T-helper 1 cell treated with Interleukin-12 subunit alpha and Interleukin-12 subunit beta and Interleukin-4 antibody, amounts not matched to agents 30 ng/mL and 1 ng/mL, for 36 hours (primary cell): ENCODE measurements at regions not wholly inside any gene's neighbourhood (a gene's known extent, or its start where the extent isn't known, plus 50 kb on each side); places are given as distances from the start of the nearest gene placed in this dataset.
"Not testable (repeated sequence)": the region's sequence is repeated elsewhere in the genome, so short reads cannot be mapped to it uniquely, and the experiment has no call there.

Experiments
- intact Hi-C: fragments of 100-400 bp; cut with micrococcal nuclease; formaldehyde crosslinking; loops from one replicate; pipeline ENCODE4 v1.15.1; 2024

DNA sequence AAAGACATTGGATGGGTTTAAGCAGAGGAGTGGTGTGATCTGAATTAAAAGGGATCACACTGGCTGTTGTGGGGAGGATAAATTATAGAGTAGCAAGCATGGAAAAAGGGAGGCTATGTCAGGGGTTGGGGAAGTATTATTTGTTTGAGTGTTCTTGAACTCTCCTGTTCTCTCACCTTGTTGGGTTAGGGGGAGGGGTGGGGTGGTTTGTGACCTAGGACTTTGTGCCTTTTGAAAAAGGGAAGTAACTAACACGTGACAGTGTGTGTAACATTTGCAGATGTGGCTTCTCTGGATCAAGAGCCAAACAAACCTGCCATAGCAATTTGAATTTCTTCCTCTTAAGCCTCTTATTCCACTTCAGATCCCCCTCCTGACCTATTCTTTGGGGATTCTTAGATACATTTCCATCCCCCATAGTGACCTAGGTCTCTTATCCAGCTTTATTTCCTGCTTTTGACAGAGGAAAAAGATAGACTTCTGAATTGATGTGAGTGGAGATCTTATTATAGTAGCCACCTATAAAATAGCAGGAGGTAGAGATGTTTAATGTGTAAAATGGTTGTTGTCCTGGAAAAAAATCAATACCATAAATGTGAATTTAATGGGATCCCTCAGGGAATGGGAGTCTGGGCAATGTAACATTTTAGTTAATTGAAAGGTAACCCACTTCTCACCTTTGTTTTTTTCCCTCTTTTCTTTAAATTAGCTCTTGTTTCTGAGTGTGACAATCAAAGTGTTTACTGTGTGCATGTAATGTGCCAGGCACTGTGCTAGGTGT lies 120.4 kb downstream of the CT47B1 start:
- intact Hi-C loops: loop anchor here (1.0 to 5.0 kb wide), 2 partner anchors 58 to 128 kb away; no protein-coding TSS in a partner anchor

DNA sequence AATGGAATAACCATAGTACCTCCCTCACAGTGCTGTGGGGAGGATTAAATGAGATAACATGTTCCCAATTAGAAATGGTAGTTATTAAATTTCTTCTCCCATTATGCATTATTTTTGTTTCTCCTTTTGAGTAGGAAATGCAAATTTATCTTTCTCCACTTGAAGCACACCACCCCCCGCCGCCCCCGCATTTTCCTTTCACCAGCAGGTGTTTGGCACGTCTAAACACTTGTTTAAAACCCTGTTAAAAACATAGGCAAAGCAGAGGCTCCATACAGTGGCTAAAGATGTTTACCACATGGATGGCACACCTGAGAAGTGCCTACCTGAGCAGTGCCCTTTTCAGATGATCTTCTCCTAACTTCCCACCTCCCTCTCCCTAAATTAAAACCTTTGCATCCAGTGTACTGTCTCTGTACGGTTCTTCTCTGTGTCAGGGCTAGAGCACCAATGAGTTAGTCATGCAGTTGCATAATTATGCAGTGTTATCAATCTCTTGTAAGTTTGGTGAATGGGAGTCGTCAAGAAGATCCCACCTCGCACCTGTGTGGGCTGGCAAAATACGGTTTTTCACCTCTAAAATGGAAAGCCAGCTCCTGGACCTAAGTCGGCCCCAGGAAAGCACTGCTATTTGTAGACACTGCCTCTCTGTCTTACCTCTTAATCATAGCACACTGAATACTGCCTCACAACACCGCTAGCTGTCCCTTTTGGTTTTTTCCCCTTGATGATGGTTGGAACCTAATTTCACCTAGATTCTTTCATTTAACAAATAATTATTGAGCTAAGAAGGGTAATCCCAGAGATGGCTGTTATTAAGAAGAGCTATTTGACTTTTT lies 122.0 kb downstream of the CT47B1 start:
- intact Hi-C loops: no loop called here

DNA sequence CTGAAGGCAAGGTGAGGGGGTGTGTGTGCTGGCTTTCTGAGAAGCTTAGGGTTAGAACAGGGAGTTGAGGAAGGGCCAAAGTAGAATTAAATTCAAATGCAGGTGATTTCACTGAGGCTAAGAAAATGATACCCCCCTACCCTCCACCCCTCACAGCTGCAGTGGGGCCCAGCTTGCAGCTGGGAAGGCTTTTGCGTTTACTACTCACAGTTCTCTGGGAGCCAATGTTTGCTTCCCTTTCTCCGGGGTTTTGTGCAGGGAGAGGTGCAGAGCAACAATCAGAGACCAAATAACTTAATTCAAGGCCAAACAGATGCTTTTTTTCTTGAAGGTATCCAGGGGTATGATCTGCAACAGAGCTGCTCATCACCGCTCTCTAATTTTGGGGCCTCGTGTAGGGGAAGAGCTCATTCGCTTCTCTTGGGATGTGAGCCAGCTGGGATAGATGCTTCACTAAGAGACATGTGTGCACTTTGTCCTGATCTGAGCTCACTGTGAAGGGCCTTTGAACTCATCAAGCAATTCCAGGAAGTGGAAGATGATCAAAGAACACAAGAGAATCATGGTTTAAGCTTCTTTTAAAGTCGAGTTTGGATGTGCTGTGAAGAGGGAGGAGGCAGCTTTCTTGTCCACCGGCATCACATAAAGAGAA lies 122.7 kb upstream of the C1GALT1C1 start:
- intact Hi-C loops: no loop called here

DNA sequence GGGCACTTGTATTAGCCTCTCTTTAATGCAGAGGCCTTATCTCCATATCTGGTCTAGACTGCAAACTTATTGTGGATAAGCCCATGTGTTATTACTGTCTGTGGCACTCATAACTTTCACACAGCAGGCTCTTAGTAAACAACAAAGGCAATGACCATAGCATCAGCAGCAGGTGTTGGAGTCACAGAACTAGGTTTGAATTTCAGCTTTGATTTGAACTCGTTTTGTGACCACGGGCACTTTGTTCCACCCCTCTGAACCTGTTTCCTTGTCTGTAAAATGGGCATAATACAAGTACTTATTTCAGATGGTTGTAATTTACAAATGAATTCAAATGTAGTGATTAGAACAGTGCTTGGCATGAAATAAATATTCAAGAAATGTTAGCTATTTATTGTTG lies 121.8 kb upstream of the C1GALT1C1 start:
- intact Hi-C loops: no loop called here

DNA sequence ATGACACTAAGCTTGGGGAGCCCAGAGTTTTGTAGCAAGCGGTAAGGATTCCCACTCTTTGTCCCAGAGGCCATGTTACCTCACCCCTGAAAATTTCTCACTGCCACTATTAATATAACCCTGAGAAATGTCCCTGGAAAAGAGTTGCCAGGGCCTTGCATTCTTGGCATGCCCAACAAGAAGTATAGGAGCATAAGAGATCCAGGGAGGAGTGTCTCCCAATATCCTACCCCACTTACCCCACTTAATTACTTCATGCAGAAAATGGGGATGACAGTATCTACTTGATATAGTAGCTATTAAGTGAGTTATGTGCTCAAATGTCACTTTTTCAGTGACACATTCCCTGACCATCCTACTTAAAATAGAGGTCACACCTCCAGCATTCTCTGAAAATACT lies 120.5 kb upstream of the C1GALT1C1 start:
- intact Hi-C loops: no loop called here

DNA sequence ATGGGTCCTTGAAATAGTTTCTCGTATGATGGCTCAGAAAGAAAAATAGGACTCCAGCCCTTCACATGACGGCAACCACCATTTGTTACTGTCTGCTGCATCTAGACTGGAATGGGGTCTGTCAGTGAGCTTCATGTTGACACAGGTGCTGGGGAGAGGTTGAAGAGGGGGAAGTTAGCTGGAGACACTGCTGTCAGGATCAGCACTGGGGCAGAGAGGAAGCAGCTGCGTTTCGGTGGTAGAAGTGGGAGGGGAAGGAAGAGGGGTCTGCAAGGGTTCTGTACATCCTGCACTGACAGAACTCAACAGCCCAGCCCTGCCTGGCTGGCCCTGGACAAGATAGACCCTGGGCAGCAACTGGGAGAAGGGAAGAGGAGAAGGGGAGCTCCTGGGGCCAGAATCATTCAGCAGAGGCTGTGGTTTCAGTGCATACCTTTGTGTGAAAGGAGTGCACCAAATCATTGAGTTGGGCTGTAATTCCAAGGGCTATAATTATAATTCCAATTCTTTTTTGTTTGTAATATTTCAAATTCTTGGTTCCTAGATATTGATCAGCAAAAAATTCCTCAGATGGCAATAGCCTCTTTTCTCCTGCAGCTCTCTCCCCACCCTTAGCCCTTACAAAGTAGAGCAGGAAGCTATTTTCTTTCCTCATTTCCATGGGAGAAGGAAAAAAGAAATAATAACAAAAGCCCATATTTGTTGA lies 119.4 kb upstream of the C1GALT1C1 start:
- intact Hi-C loops: no loop called here

DNA sequence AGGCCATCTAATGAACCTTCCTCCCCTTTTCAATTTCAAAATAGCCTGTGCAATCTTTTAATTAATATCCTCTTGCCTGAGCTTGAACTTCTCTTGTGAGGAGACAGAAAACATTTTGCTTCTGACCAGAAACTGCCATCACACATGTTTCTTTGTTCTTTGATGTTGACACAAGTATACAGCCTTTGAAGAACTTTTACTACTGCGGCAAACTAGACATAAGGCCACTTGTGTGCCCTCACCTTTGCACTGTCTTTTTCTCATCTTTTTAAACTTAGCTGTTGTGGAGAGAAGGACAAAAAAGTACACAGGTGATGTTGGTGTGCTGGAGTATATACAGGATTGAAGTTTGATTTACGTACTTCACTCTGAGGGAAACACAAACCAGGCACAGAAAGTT lies 116.3 kb upstream of the C1GALT1C1 start:
- intact Hi-C loops: no loop called here

DNA sequence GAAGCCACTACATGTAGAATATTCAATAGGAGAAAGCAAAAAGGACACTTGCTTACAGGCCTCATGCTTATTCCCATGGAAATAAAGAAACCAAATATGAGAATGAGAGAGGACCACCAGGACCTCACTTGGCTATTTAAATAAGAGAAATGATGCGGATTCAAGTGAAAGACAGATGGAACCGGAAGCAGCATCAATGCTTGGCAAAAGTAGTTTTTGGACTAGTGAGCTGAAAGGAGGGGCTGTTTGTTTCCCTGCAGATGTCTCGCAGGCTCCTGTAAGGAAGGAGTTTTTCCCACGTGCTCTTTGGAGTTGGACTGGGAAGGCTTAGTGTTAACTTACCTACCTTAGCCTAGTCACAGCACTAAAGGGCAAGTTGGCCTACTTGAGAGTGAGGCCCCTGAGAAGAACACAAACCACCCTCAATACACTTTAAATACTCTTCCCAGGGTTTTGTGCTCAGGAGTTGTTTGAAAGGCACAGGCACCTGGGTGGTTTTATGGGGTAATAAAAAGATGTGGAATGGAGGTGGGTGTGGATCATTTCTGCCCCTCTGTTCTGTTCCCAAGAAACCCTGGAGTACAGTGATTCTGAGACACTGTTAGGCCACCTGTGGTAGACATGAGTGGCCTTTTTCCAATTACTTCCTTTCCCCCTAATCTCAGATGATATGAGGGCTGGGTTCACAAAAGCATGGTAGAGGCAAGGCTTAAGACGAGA lies 113.3 kb upstream of the C1GALT1C1 start:
- intact Hi-C loops: no loop called here

DNA sequence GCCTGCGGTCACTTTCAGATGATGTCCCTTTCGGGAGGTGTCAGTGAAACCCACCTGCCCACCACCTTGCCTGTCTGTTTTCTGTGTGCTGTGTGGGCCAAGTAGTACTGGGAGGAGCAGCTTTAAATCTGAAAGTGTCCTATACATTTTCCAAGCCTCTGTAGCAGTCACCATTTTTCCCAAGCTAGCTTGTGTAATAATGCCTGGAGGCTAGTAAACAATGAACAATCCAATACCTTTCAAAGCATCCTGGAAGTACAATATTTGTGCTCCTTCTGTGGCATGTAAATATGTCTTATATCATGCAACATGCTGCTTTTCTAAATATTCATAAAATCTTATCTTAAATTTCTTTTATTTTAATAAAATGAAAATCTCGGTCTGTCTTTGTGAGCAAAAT lies 111.6 kb upstream of the C1GALT1C1 start:
- intact Hi-C loops: no loop called here

DNA sequence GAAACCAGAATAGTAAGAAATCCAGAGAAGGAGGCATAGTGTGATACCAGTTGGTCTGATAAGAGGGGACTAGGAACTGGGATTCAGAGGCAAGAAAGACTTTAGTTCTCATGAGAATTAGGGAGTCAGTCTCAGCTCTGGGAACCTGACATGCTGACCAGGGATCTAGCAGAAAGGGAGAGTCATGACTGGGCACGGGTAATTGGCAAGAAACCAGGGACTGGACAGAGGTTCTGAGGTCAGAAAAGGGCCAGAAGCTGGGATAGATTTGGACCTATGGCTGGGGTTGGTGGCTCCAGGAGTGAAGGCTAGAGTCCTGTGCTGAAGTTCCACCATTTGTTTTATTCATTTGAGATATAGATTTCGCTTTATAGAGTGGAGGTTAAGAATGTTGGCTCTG lies 110.2 kb upstream of the C1GALT1C1 start:
- intact Hi-C loops: no loop called here

DNA sequence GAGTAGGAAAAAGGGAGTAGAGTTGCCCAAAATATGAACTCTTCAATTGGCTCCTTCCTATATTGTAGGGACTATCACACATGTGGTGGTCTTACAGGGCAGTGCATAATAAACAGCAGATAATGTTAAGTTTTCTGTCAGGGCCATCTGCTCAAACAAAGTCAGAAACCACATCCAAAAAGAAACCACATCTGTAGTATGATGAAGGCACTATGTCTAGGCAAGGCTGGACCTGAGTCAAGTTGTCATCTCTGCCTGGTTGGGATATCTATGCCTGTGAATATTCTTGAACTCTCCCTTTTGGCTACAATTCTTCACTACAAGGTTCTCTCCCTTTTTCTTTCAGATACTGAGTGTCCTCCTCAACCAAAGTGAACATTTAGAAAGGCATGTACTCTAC lies 109.4 kb upstream of the C1GALT1C1 start:
- intact Hi-C loops: no loop called here

DNA sequence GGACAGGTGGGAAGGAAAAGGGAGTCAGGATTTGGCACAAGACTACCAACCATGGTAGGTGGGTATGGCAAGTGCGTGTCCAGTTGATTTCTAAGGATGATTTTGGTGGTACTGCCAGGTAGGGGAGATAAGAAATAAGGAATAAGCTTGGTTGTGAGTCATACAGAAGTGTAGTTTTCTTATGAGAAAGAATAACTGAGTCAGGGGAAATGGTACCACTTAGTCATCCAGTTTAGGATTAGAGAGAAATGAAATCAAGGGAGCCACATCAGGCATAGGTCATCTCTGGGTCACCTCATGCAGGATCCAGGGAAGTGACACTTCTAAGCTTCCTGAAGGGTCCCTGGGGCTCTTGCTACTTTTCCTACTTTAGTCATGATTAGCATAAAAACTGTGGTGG lies 107.1 kb upstream of the C1GALT1C1 start:
- intact Hi-C loops: no loop called here

DNA sequence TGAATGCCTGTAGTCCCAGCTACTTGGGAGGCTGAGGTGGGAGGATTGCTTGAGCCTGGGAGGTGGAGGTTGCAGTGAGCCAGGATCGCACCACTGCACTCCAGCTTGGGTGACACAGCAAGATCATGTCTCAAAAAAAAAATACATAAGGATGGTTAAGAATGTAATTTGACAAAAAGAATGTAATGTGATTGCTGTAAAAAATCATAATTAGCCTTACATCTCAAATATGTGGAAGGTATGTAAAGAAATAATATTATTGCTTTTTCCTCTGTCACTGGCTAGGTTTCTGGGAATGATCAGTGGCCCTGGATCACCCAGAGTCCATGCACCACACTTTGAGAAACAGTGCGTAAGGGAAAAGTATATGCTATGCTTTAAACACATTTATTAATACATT lies 106.1 kb upstream of the C1GALT1C1 start:
- intact Hi-C loops: no loop called here

DNA sequence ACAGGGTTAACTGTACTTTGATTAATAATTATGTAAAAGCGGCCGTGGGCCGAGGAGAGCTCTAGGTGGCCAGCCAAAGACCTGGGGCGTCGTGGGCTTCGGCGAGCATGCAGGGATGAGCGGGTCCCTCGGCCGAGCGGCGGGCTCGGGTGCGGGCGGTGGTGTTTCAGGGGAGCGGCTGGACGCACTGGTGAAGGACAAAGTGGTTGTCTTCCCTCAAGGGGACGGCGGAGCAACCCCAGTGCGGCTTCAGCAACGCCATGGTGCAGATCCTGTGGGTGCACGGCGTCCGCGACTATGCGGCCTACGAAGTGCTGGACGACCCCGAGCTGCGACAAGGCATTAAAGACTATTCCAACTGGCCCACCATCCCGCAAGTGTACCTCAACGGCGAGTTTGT lies 103.0 kb upstream of the C1GALT1C1 start:
- intact Hi-C loops: no loop called here

DNA sequence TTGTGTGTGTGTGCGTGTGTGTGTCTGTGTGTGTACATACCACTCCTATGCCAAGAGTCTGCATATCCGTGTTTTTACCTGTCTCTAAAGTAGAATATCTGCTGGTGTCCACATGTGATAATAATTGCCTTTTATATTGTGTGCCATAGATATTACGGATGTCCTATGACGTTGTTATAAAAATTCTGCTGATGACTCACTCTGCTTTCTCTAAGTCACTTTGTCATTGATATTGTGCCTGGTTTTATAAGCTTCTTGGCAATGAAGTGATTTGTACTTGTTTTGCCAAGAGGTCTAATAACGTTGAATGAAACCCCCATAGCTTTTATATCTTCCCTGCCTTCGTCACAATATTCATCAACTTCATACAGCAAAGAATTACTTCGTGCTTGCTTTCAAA lies 102.6 kb upstream of the C1GALT1C1 start:
- intact Hi-C loops: no loop called here

DNA sequence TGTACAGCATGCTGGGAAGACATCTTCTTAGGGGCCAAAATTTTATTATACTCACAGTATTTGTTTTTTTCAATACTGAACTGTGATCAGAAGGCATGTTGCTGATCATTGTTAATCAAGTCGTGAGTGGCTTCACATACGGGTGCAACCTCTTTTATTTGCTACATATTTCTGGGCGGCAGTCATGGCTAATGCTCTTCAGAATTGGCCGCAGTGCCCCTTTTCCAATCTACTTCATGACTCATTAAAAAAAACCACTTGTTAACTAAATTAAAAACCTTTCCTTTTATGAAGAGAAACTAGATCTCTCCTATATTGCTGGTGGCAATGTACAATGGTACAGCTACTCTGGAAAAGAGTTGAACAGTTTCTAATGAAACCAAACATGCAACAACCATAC lies 101.5 kb upstream of the C1GALT1C1 start:
- intact Hi-C loops: no loop called here

DNA sequence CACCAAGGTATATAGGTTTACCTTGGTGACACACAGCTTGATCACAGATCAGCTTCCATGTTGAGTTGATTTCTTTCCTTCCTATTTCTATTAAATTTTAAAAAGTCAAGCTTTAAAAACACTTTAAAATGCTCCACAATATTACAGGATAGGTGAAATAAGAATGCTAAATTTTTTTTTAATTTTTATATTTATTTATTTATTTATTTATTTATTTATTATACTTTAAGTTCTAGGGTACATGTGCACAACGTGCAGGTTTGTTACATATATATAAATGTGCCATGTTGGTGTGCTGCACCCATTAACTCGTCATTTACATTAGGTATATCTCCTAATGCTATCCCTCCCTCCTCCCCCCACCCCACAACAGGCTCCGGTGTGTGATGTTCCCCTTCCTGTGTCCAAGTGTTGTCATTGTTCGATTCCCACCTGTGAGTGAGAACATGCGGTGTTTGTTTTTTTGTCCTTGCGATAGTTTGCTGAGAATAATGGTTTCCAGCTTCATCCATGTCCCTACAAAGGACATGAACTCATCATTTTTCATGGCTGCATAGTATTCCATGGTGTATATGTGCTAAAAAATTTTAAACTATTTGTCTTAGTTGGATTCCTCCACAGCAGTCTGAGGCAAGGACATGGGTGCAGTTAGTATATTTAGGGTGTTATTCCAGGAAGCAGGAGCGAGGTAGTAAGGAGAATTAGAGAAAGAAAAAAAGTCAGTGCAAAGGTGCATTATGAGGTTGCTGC lies 99.8 kb upstream of the C1GALT1C1 start:
- intact Hi-C loops: not testable (repeated sequence)

DNA sequence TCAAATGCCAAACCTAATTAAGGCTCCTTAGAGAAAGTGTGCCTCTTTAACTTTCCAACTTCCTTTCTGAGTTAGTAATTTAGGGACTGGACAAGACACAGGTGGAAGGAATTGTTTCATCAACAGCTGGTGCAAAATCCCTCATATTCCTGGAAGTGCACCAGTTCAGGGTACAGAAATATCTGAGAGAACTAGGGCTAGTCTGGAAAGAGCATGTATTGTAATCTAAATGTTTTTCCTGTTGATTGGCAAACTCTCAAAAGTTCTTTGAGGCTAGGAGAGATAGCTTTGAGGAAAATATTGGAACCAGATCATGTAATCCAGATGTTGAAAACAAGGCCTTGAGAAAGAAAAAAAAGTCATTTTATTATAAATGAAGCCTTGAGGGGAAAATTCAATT lies 98.1 kb upstream of the C1GALT1C1 start:
- intact Hi-C loops: no loop called here

DNA sequence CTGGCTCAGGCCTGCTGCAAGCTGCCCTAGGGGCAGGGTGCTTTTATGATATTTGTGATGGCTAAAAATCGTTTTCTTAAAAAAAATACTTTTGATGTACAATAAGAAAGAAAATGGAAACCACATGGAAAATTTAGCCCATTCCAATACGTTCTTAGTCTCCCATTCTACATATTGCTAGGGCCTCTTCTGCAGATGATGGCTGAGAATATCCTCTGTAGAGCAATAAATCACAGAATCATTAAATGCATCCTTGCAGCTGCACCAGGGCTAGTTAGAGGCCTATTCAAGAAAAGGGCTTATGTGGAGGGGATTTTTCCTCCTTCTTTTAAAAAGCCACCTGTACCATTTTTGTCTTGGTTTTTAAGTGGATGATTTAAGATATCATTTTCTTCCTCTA lies 97.6 kb upstream of the C1GALT1C1 start:
- intact Hi-C loops: no loop called here

DNA sequence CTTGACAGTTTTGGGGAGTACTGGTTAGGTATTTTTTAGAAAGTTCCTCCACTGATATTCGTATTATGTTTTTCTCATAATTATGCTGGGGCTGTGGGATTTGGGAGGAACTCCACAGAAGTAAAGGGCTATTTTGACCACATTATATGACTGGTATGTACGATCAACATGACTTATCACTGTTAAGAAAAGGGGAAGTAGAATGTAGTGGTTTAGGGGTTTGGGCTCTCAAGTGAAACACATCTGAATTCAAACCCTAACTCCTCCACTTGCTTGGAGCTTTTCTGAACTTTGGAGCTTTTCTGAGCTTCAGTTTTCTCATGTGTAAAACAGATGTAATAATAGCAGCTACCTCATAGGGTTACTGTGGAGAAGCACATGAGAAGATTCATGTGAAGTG lies 96.4 kb upstream of the C1GALT1C1 start:
- intact Hi-C loops: no loop called here
